ENCODE measurements at regions not wholly inside any gene's neighbourhood (a gene's known extent, or its start where the extent isn't known, plus 50 kb on each side); places are given as distances from the start of the nearest gene placed in this dataset.
"Not testable (repeated sequence)": the region's sequence is repeated elsewhere in the genome, so short reads cannot be mapped to it uniquely, and the experiment has no call there.

DNA sequence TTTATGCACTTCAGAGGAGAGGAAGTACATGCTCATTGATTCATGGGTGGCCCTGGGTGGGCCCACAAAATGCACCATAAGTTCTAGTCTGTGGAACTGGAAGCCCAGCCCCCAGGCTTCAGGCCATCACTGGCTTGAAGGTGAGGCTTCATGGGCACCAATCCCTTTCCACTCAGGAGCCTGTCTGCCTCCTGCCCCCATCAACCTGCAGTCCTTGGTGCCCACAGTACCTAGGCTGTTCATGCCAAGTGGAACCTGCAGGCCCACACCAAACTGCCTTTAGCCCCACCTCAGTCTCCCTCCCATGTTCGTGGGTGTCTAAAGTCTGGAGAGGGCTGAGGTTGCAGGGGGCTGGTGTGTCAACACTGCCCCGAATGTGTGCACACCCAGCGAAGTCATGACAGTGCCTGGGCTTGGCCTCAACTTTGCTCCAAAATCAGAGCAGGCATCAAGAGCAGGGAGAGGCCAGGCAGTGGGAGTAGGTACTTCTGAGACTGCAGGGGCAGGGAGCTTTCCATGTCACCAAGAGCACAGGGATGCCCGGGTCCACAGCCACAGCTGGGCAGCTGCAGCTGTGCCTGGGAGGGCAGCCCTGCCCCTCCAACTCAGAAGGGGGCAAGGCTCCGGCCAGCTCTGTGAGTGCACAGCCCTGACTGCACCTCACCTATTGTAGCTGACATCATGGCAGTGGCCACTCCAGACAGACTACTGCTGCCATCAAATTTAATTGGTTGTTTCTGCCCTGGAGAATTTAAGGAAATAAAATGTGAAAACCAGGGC is 1250.4 kb upstream of the IGFBP7 start:
- DNase-seq: no peak

DNA sequence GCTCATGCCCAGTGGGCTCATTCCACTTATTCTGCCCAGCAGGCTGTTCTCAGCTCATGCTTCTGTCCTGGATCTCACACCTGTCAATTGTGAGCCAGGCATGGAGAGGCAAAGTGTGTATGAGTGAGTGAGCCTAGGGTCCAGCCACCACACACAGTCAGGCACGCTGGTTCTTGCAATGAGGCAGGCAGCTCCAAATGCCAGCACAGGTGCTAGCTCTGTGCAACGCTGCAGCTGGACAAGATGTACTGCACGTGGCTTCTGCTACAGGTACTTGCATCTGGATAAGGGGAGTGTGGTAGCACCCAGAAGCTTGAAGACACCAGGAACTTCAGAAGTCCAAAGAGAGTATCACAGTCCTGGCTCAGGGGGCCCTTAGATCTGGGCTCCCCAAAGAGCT is 1249.4 kb upstream of the IGFBP7 start:
- no peak for DNase-seq

DNA sequence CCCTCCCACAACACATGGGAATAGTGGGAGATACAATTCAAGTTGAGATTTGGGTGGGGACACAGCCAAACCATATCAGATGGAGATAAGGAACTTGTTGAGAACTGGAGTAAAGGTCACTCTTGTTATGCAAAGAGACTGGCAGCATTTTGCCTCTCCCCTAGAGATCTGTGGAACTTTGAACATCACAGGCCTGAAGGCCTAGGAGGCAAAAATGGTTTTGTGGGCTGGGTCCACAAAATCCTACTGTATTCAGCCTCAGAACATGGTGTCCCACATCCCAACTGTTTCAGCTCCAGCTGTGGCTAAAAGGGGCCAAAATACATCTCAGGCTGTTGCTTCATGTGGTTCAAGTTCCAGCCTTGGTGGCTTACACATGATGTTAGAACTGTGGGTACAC is 1247.8 kb upstream of the IGFBP7 start:
- DNase-seq: no peak

DNA sequence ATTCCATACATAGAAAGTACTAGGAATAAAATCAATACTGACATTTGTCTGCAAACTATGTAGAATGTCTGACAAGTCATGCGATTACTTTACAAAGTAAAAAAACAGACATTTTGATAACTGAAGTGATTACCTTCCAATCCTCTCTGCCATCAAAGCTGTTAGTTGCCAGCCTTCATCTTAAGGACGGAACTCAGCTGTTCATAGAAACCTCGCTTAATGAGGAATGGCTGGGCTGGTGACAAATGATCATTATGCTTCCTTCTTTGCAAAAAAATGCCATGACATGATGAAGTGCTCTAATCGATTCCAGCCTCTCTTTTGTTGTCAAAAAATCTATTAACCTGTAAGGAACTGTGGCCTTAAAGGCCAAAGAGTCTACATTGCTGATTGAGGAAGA is 1214.9 kb upstream of the IGFBP7 start:
- no peak for DNase-seq

DNA sequence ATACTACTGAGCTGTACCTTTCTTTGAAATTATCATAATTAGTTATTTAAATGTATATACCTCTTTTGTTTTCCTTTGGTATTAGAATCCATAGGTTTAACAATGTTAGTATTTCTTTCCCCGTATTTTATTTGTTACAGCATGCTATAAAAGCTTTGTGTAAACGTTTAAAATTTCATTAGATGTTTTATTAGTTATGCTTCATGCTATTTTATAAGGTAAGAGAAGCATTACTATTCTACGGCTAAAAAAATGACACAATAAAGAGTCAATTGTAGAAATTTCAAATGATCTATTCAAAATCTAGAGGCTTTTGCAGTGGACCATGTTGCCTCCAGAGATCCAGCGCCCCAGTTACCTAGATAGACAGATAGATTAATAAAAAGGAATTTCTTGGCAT is 1203.3 kb upstream of the IGFBP7 start:
- no peak for DNase-seq

DNA sequence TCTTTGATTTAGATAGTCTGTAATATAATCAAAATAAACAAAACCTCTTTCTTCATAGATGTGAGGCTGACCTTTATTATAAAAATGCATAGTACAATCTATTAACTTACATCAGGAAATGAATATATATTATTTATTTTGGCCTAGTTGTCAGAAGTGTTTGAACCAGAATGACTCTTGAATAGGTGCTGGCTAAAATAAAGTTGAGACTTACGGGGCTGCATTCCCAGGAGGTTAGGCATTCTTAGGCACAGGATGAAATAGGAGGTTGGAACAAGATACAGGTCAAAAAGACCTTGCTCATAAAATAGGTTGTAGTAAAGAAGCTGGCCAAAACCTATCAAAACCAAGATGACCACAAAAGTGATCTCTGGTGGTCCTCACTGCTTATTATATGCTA is 1193.3 kb upstream of the IGFBP7 start:
- no peak for DNase-seq

DNA sequence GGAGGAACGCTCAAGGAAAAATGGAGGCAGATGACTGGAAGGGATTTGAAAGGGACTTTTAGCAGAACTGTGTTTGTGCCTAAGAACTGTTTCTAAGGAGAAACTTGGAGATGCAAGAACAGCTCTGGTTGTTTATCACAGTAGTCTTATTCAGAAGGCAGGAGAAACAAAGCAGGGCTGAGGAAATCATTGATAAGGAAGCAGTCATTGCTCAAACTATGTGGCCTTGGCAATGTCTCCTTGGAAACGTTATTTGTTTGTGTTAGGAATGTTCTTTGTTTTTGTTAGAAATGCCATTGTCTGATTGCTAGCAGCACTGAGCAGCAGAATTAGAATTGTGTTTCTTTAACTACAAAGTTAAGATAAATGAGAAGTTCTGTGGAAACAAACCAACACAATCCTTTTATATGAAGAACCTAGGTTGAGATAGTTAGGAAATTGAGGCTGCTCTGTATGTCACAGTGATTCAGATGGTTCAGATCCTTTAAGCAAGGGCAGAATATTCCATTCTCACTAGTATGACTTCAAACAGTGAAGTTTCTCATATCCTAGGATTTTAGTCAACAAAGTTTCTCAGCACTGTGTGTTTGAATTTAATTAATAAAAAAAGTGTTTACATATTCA is 1191.3 kb upstream of the IGFBP7 start:
- DNase-seq: no peak

DNA sequence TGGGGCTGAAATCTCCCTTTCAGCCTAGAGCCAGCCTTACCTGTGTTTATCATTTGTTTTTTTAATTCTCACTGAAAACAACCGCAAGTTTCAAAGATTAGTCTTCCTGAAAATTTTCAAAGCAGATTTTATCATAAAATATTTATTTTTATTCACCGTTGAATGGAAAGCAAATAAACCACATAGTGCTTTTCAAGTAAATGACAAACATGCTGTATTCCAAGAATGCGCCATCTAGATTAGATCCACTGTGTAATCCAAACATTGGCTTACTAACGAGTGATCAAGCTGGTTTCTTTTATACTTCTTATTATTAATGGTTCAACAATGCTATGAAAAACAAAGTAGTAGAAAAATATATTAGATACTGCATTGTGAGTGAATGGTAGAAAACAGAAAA is 1176.2 kb upstream of the IGFBP7 start:
- DNase-seq: no peak

DNA sequence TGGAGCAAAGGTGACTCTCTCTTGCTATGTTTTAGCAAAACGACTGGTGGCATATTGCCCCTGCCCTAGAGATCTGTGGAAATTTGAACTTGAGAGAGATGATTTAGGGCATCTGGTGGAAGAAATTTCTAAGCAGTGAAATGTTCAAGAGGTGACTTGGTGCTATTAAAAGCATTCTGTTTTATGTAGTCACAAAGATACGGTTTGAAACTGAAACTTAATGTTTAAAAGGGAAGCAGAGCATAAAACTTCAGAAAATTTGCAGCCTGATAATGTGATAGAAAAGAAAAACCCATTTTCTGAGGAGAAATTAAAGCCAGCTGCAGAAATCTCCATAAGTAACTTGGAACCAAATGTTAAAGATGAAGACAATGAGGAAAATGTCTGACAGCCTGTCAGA is 1170.7 kb upstream of the IGFBP7 start:
- not testable (repeated sequence) for DNase-seq

DNA sequence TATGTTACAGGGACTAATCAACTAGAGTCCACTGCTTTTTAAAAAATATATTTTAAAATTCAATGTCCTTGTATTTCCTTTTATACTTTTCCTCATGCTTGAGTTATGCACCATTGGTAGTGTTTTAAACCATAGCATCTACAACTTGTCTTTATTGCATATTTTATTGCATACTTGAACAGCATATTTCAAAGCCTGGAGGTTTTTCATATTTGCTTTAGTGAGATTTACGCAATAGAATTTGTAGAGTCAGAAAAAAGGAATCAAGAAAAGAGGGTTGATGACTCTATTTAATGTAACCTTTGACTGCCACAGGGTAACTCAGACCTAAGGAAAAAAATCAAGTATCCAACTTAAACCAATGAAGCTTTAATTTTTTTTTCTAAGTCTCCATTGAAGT is 1165.7 kb upstream of the IGFBP7 start:
- DNase-seq: no peak

DNA sequence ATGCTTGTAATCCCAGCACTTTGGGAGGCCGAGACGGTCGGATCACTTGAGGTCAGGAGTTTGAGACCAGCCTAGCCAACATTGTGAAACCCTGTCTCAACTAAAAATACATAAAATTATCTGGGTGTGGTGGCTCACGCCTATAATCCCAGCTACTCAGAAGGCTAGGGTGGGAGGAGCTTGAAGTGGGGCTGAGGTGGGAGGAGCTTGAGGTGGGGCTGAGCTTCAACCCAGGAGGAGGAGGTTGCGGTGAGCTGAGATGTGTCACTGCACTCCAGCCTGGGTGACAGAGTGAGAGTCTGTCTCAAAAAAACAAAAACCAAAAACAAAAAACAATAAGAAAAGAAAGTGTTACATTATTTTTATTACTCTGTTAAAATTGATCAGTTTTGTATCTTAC is 1164.4 kb upstream of the IGFBP7 start:
- DNase-seq: no peak

DNA sequence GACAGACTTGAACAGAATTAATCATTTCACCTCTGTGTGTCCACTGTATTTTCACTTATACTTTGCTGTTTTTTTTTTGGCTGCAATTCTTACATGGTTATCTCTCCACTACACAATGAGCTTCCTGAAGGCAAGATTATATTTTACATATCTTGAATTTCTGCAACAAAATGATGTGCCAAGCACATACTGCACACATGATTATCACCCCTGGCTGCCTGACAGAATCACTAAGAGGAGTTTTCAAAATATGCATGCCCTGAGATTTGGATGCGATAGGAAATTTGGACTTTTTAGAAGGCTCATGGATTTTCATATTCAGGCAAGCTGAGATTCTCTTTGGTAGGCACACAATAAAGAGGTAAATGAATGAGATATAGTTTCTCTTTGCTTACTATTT is 1162.1 kb upstream of the IGFBP7 start:
- DNase-seq: no peak

DNA sequence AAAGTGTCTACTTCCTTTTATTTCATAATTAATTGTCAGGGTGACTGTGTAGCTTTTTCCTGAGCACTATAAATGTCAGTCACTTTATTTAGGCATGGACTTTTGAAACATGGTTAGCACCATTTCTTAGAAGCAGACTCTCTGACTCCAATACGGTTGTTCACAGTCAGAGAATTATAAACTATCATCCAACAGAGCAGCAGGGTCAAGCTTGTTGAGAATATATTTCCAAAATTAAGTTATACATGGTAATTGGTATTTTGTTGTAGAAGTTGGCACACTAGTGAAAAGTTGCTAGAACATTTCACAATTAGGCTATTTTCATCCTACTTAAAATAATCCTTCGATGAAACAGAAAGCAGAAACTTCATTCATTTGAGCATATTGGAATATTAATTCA is 1155.5 kb upstream of the IGFBP7 start:
- no peak for DNase-seq

DNA sequence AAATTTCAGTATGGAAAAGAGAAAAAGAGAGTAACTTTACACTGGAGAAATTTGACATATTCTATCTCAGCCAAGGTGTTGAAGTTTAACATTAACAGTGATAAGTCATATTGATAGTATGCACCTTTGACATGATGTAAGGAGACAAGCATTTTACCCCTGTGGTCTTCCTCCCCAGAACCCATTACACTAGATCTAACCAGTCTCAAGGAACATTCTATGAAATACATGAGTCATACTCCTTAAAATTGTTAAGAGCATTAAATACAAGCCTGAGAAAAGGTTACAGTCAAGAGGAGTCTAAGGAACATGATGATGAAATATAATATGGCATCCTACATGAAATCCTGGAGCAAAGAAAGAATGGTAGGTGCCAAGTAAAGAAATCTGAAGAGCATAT is 1151.3 kb upstream of the IGFBP7 start:
- no peak for DNase-seq

DNA sequence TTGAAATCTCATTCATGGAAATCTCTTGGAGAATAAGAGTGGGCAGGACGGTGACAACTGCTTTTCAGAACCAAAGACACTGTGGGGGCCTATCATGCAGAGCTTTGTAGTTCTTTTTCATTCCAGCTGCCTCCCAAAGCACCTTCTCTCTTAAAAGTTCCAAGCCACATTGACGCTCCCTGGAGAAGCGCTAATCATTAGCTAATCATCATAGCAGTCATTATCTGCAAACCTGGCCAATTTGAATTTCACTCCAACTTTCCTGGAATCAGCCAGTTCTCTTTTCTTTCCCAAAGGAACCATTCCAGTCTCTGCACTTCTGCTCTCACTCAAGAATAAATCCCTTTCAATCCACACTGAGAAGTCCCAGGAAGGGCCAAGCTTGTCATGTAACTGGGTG is 1144.1 kb upstream of the IGFBP7 start:
- DNase-seq: no peak

DNA sequence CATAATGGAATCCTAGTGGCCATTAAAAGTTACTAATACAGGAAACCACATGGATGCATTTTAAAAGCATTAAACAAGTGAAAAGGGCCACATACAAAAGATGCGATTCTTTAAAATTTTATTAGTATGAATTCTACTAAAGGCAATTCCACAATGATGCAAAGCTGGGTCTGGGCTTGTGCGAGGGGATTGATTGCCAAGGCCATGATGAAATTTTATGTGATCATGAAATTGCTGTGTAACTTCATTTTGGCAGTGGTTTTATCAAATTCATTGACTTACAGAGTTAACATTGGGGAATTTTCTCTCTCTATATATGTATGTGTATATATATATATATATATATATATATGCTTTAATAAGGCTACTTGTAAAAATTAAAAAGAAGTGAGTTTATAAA is 1142.5 kb upstream of the IGFBP7 start:
- no peak for DNase-seq

DNA sequence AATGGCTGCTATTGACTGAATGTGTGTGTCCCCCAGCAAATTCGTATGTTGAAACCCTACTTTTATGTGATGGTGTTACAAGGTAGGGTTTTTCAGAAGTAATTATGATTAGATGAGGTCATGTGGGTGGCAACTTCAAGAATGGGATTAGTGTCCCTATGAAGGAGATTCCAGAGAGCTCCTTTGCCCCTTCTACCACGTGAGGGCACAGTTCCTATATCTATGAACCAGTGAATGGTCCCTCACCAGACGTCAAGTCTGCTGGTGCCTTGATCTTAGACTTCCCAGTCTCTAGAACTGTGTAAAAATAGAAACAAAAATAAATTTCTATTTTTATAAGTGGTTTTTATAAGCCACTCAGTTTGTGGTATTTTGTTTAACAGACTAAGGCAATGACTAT is 1137.6 kb upstream of the IGFBP7 start:
- no peak for DNase-seq

DNA sequence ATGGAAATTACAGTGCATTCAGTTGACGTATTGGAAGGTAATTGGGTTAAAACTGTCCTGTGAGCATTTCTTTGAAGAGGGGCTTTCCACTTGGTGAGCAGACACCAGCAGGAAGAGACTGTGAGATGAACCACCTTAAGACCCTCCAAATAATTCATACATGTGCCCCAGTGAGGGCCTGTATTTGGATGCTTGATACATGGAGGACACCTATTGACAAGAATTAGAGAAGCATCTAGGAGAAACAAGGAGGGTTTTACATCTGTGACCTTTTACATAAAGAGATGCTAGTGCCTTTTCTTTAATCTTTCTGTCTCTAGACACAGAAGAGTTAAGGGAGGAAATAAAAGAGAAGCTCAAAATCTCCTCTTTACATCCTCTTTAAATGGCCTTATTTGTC is 1115.3 kb upstream of the IGFBP7 start:
- no peak for DNase-seq

DNA sequence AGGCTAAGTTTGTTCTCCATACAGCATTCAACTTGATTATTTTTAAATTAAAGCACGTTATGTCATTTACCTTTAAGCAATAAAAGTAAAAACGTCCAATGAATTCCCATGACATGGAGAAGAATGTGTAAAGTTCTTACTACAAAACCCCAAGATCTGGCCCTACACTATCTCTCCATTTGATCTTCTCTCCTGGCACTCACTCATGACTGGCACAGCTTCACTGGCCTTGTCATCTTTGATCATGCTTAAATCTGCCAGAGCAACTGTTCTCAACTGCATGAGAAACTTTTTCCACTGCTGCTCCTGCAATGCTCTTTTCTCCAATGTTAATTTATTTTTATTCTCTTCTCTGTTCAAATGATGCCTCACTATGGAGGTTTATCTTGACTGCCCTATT is 1109.0 kb upstream of the IGFBP7 start:
- no peak for DNase-seq

DNA sequence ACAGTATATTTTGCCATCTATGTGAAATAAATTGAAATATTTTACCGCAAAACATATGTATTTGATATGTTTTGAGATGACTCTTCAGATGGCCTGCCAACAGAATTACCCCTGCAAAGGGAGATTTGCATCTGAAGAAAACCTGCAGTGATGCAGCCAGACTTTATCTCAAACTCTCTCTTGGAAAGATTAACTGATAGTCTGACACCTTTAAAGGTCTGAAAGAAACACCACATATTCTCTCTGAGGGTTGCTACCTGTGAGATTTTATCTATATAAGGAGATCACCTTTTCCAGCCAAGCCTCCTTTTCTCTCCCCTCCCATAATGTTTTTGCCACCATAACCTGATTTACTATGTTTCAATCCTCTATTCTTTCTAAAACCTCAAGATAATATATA is 1106.3 kb upstream of the IGFBP7 start:
- no peak for DNase-seq

DNA sequence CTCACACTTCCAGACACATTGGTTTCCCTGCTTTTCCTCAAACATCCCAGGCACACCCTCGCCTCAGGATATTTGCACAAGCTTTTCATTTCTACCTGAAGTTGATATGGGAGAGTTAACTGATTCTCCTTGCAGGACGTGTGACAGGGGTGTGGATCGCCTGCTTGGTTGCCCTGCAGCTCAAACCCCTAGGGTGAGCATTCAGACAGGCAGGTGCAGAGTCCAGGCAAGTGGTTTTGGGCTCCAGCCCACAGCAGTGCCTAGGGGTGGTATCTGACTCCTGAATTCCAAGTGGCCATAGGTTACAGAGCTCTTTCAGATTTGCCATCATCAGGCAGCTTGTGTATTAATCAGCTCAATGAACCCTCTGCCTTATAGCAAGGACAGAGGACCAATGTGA is 1104.2 kb upstream of the IGFBP7 start:
- no peak for DNase-seq

DNA sequence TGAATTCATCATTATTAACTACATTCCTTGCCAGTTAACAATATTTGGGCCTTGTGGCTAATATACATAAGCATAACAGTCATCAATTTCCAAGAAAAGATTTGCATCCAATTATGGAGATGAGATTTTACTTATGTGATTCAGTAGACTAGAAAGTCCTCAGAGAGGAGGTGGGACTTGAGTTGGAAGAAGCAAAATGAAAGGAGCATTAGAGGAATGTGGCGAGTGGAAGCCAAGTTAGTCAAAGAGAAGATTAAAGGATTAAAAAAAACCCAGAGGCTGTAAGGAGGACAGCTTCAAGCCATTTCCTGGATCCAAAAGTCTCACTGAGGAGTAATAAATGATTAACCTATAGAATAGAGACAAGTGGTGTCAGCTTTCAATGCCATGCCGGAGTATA is 1099.4 kb upstream of the IGFBP7 start:
- DNase-seq: no peak

DNA sequence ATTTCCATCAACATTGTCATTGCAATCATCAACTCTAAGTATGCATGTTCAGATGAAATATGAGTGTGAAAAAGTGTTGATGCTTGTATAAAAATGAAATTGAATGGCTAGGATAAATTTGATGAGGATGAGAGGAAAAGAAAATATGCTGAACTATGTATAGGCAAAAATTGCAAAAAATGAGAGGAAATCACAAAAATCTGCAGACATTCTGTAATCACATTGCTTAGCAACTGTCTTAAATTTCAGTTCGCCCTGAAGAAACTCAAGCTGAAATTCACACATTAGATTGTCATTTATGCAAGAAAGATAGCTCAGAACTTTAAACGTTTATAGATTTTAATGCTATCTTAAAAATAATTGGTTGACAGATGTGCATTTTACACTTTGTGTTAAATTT is 1098.8 kb upstream of the IGFBP7 start:
- no peak for DNase-seq

DNA sequence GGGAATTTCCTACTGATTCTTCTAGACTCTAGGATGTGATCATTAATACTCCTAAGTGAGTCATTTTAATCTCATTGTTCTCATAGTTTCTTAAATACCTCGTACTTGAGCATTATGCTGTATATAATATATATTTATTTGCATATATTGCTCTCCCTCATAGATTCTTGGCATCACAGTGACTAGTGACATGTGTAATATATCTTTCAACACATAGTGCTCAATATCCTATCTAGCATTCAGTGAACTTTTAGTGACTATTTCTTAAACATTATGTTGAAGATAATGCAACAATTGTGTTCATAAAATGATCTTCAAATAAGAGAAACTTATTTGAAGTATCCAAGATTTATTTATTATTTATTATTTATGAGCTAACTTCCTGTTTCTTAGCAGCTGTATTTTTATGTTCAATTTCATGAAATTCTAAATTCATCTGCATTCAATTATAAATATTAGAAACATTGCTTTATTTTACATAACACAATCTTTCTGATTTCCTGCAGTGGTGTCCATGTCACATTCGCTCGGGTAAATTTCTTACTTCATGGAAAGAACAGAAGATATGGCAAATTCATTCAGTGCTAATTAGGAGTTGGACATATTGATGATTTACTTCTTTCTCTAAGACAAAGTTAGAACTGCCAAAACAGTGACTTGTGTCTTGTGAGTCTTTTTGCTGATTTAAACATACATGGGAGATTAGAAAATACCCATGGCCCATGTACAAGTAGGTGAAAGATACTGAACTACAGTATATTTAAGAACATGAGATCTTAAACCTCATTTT is 1095.5 kb upstream of the IGFBP7 start:
- DNase-seq: no peak
